Smooth muscle cell (in vitro differentiated cells): ENCODE measurements at regions not wholly inside any gene's neighbourhood (a gene's known extent, or its start where the extent isn't known, plus 50 kb on each side); places are given as distances from the start of the nearest gene placed in this dataset.

Experiments used
- DNase-seq: peaks from one replicate; lab custom pipeline; 2025; ENCODE audit not compliant: unreplicated experiment; lab: John Stamatoyannopoulos, UW
- H2AFZ ChIP-seq: fragments of 200-600 bp; sonication (generic); 2 replicates; pipeline ENCODE4 v1.6.0; 2016; ENCODE audit warnings: antibody characterized with exemption, low read depth, mild to moderate bottlenecking
- H3F3A ChIP-seq: fragments of 200-600 bp; sonication (generic); 2 replicates; pipeline ENCODE4 v1.6.0; 2017; ENCODE audit warnings: antibody characterized with exemption, low read depth
- H3K27ac ChIP-seq: fragments of 200-600 bp; sonication (generic); 2 replicates; pipeline ENCODE4 v1.5.1; 2016; ENCODE audit warnings: low read depth, mild to moderate bottlenecking
- H3K27me3 ChIP-seq: fragments of 200-600 bp; sonication (generic); 2 replicates; pipeline ENCODE4 v1.6.1; 2016; ENCODE audit warnings: low read depth, mild to moderate bottlenecking
- H3K36me3 ChIP-seq: fragments of 200-600 bp; sonication (generic); 2 replicates; pipeline ENCODE4 v1.5.1; 2016; ENCODE audit warnings: low read depth
- H3K4me1 ChIP-seq: fragments of 200-600 bp; sonication (generic); 2 replicates; pipeline ENCODE4 v1.5.1; 2016; ENCODE audit warnings: low read depth
- H3K4me2 ChIP-seq: fragments of 200-600 bp; sonication (generic); 2 replicates; pipeline ENCODE4 v1.6.0; 2016; ENCODE audit warnings: mild to moderate bottlenecking
- H3K4me3 ChIP-seq: fragments of 200-600 bp; sonication (generic); 2 replicates; pipeline ENCODE4 v1.5.1; 2016; ENCODE audit warnings: mild to moderate bottlenecking
- H3K79me2 ChIP-seq: fragments of 200-600 bp; sonication (generic); 2 replicates; pipeline ENCODE4 v1.6.0; 2016; ENCODE audit warnings: low read depth, mild to moderate bottlenecking
- H3K9ac ChIP-seq: fragments of 200-600 bp; sonication (generic); 2 replicates; pipeline ENCODE4 v1.6.0; 2016; ENCODE audit warnings: low read depth
- H3K9me3 ChIP-seq: fragments of 200-600 bp; sonication (generic); replicated peaks from 2 replicates; pipeline ENCODE4 v1.5.1; 2016; ENCODE audit warnings: low read depth
- H4K20me1 ChIP-seq: fragments of 200-600 bp; sonication (generic); 2 replicates; pipeline ENCODE4 v1.6.0; 2016; ENCODE audit warnings: low read depth
- CTCF ChIP-seq: fragments of 200-600 bp; sonication (generic); IDR thresholded peaks from 2 replicates; pipeline ENCODE4 v1.5.1; 2017; ENCODE audit warnings: borderline replicate concordance, mild to moderate bottlenecking, antibody characterized with exemption; ENCODE audit not compliant: insufficient read depth, poor library complexity, severe bottlenecking
- WGBS: methylation state at CpG from one replicate; pipeline ENCODE4 v1.1.7; 2016; ENCODE audit warnings: low lambda C conversion rate; 5-methylcytosine and 5-hydroxymethylcytosine counted together

- Histone ChIP-seq H3K4me1 (no peaks in the 10 kb centered on the region), H3F3A (no peaks in the 10 kb centered on the region), H3K4me2 (no peak overlapping the region), H3K36me3 (no peaks in the 10 kb centered on the region), H3K9me3 (no peaks in the 10 kb centered on the region), H3K9ac (no peak overlapping the region), H2AFZ (no peak overlapping the region), H3K4me3 (no peak overlapping the region), H3K27ac (no peak overlapping the region), H3K27me3 (no peaks in the 10 kb centered on the region), H3K79me2 (no peaks in the 10 kb centered on the region), H4K20me1 (no peaks in the 10 kb centered on the region)
- WGBS = 79% methylated on average over 3 of the region's 3 CpGs
- TF ChIP-seq CTCF = no peak
- no peak for DNase-seq
These were observed 476.6 kb upstream of the MARCKS start for GRCh38 chr6:113380591-113380990.

DNA sequence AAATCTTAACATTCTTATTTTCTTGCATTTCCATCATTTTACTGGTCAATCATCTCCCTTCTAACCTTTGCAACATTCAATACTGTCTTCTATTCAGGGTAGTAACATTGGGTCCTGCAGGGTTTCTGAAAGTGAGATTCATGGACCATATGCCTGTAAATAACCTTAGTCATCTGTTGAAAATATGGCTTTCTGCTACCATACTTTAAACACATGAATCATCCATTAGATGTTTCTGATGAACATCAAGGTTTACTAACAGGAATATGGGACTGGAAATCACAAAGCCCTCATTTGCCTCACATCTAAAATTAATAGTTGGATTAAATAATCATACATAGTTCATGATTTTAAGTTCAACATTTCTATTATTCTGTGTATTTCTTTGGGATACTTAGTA lies 475.9 kb upstream of the MARCKS start:
- TF ChIP-seq CTCF = no peak
- Histone ChIP-seq H3K27me3 (no peaks in the 10 kb centered on the region), H3K27ac (no peak overlapping the region), H4K20me1 (no peaks in the 10 kb centered on the region), H3K4me1 (no peaks in the 10 kb centered on the region), H3K9ac (no peak overlapping the region), H3K36me3 (no peaks in the 10 kb centered on the region), H3F3A (no peaks in the 10 kb centered on the region), H2AFZ (no peak overlapping the region), H3K79me2 (no peaks in the 10 kb centered on the region), H3K4me3 (no peak overlapping the region), H3K9me3 (no peaks in the 10 kb centered on the region), H3K4me2 (no peak overlapping the region)
- DNase-seq = no peak

DNA sequence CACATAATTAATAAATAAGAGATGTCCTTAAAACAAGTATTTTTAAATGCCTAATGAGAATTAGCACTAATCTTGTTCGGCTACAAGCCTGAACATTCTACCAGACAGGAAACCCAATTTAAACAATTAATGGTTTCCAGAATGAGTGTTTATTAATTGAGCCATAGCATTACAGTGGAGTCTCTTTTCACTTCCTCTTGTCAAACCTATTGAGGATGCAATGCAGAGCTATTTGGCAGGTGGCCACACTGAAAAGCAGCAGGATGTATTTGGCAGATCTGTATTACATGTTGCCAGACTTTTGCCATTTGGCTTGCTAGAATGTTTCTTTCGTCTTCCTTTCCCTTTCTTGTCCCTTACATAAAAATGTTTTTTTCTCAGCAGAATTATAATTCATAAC lies 475.2 kb upstream of the MARCKS start:
- DNase-seq = no peak
- no peaks in the 10 kb centered on the region for H4K20me1 ChIP-seq
- H3K4me3 ChIP-seq = no peak overlapping the region
- no peaks in the 10 kb centered on the region for H3K79me2 ChIP-seq
- H3K36me3 ChIP-seq = no peaks in the 10 kb centered on the region
- no peak overlapping the region for H3K4me2 ChIP-seq
- H3K27ac ChIP-seq = no peak overlapping the region
- H3K4me1 ChIP-seq = no peaks in the 10 kb centered on the region
- no peaks in the 10 kb centered on the region for H3K9me3 ChIP-seq
- H3K27me3 ChIP-seq = no peaks in the 10 kb centered on the region
- no peak overlapping the region for H2AFZ ChIP-seq
- H3K9ac ChIP-seq = no peak overlapping the region
- no peak for TF ChIP-seq CTCF
- WGBS = 95% methylated on average over 2 of the region's 2 CpGs
- H3F3A ChIP-seq = no peaks in the 10 kb centered on the region

DNA sequence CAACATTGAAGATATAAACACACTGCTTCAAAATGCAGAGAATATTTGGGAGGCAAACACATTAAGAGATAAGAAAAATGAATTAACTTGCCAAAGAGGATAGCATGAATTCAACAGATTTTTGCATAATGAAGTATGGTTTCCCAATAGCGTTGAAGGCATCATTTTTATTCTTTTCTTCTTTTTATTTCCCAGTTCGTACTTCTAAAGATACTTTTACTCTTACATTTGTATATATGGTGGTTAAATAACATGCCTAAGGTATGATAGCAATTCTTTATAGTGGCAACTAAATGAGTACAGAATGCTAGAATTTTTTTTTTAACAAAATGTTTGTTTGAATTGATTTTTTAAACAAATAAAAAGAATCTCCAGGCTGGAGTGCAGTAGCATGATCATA lies 473.4 kb upstream of the MARCKS start:
- H3F3A ChIP-seq = no peaks in the 10 kb centered on the region
- H3K27ac ChIP-seq = no peak overlapping the region
- H4K20me1 ChIP-seq = no peaks in the 10 kb centered on the region
- no peak for TF ChIP-seq CTCF
- H3K4me2 ChIP-seq = no peak overlapping the region
- H2AFZ ChIP-seq = no peak overlapping the region
- no peak overlapping the region for H3K4me3 ChIP-seq
- H3K9ac ChIP-seq = no peak overlapping the region
- H3K36me3 ChIP-seq = no peaks in the 10 kb centered on the region
- H3K79me2 ChIP-seq = no peaks in the 10 kb centered on the region
- no peaks in the 10 kb centered on the region for H3K27me3 ChIP-seq
- no peaks in the 10 kb centered on the region for H3K4me1 ChIP-seq
- H3K9me3 ChIP-seq = no peaks in the 10 kb centered on the region
- DNase-seq = no peak
- WGBS = 97% methylated on average over 2 of the region's 2 CpGs
